ENCODE measurements at regions not wholly inside any gene's neighbourhood (a gene's known extent, or its start where the extent isn't known, plus 50 kb on each side); places are given as distances from the start of the nearest gene placed in this dataset.

- no peak for TF ChIP-seq CTCF (conservative IDR thresholded peaks at IDR 0.05; ENCODE audit: control insufficient read depth, insufficient read depth, low read depth, low read length)
- no peak for DNase-seq (ENCODE audit: low read depth)
- H3K4me3 ChIP-seq (ENCODE audit: control insufficient read depth, low read depth, low read length), result no peak overlapping the region
Observed at GRCh38 chr7:98539865-98540264, 77.2 kb upstream of the NPTX2 start.

GRCh38 chr7:98536803-98537202 is 80.3 kb upstream of the NPTX2 start:
- DNase-seq (ENCODE audit: low read depth), result no peak
- TF ChIP-seq CTCF (conservative IDR thresholded peaks at IDR 0.05; ENCODE audit: control insufficient read depth, insufficient read depth, low read depth, low read length), result no peak
- H3K4me3 ChIP-seq (ENCODE audit: control insufficient read depth, low read depth, low read length), result no peak overlapping the region

GRCh38 chr7:98534493-98534892 is 82.6 kb upstream of the NPTX2 start:
- no peak for TF ChIP-seq CTCF (conservative IDR thresholded peaks at IDR 0.05; ENCODE audit: control insufficient read depth, insufficient read depth, low read depth, low read length)
- H3K4me3 ChIP-seq (ENCODE audit: control insufficient read depth, low read depth, low read length), result no peak overlapping the region

GRCh38 chr7:98531717-98532116 is 85.4 kb upstream of the NPTX2 start:
- H3K4me3 ChIP-seq (ENCODE audit: control insufficient read depth, low read depth, low read length), result no peak overlapping the region
- no peak for DNase-seq (ENCODE audit: low read depth)
- TF ChIP-seq CTCF (conservative IDR thresholded peaks at IDR 0.05; ENCODE audit: control insufficient read depth, insufficient read depth, low read depth, low read length), result no peak

More at GRCh38 chr7:98534493-98534892, 82.6 kb upstream of the NPTX2 start:
- DNase-seq (ENCODE audit: low read depth), result no peak

GRCh38 chr7:98528079-98528478 is 89.0 kb upstream of the NPTX2 start:
- no peak for DNase-seq (ENCODE audit: low read depth)
- no peak overlapping the region for H3K4me3 ChIP-seq (ENCODE audit: control insufficient read depth, low read depth, low read length)
- no peak for TF ChIP-seq CTCF (conservative IDR thresholded peaks at IDR 0.05; ENCODE audit: control insufficient read depth, insufficient read depth, low read depth, low read length)

GRCh38 chr7:98526059-98526458 is 91.0 kb upstream of the NPTX2 start:
- no peak overlapping the region for H3K4me3 ChIP-seq (ENCODE audit: control insufficient read depth, low read depth, low read length)
- no peak for TF ChIP-seq CTCF (conservative IDR thresholded peaks at IDR 0.05; ENCODE audit: control insufficient read depth, insufficient read depth, low read depth, low read length)
- no peak for DNase-seq (ENCODE audit: low read depth)

- no peak for TF ChIP-seq CTCF (conservative IDR thresholded peaks at IDR 0.05; ENCODE audit: control insufficient read depth, insufficient read depth, low read depth, low read length)
- H3K4me3 ChIP-seq (ENCODE audit: control insufficient read depth, low read depth, low read length), result no peak overlapping the region
- no peak for DNase-seq (ENCODE audit: low read depth)
Observed at GRCh38 chr7:98521089-98521692, 95.9 kb upstream of the NPTX2 start.
